DMS79 treated with DMSO at 0.1 percent for 48 hours (cell line): ENCODE measurements at regions not wholly inside any gene's neighbourhood (a gene's known extent, or its start where the extent isn't known, plus 50 kb on each side); places are given as distances from the start of the nearest gene placed in this dataset.

Experiments used
- DNase-seq: peaks from one replicate; lab custom pipeline; 2025; lab: John Stamatoyannopoulos, UW

DNA sequence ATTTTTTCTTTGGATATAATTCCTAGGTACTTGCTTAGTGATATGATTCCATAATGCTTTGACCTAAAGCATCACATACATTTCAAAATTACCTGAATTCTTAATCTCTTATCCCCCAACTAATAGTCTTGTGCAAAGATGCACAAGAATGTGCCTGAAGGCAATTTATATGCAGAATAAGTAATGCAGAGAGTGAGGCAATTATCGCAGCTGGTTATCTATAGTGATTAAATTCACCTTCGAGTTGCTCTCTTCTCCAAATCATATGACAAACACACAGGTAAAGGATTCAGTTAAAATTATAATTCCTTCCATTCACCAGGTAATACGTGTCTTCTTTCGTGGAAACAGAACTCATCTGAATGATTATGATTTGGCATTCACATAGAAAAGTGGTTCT, 717.3 kb downstream of the MRPL39 start:
- no peak for DNase-seq

DNA sequence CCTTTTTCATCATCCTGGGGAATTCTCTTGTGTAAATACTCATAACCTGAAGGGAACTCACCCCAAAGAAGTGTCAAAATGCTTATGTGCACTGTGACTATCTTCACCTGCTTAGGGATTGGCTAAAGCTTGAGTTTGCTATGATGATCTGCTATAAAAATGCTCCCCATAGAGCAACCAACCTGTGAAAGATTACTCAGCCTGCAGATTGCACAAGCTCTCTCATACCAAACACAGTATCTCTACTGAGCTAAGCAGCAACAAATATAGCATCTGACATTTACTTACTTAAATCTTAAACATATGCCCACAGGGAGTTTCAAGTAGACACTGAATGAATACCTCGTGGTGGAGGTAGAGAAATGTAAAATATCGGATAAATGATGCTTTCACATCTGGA, 725.8 kb downstream of the MRPL39 start:
- no peak for DNase-seq

DNA sequence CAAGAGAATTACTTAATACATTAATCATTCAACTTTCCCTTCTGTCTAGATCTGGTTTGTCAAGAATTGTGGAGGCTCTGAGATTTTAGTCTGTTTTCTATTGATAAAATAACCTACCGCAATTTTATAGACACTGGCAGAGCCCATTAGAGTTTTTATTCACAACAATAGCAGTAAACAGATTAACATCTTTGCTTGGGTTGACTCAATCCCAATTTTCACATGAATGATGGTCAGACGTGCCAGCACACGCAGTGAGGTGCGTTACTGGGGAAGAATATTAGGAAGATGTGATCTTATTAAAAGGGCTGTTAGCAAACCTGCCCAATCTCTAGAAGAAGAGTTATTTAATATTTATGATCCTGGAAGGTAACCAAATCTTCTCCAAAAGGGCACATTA, 736.6 kb downstream of the MRPL39 start:
- DNase-seq, result no peak

DNA sequence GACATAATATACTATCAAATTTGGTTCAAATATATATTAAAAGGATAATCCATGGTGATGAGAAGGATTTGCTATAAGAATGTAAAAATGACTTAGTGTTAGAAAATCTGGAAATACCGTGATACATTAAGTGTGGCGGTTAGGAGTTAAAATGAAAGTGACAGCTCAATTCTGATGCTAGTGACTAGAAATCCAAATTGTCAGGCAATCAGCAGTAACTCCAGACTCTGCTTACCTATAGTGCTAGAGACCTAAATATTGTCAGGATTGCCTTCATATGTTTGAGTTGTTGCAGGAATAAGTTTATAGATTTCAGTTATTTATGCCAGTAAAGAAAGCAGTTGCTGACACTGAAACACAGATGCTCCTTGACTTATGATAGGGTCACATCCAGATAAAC, 737.4 kb downstream of the MRPL39 start:
- no peak for DNase-seq

DNA sequence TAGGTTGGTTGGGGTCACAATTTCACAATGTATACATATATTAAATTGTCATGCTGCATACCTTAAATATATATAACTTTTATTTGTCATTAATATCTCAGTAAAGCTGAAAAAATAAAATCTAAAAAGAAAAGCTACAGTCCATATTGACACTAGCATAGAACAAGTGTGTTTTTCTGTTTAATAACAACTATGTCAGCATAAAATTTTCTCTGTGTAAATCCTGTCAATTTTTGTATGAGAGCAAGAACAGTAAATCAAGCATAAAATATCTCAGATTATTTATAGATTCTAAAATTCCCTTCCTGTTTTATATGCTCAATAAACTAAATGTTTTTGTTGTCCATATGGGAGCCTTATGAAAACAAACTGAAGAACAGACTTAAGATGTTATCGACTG, 739.2 kb downstream of the MRPL39 start:
- DNase-seq, result no peak

DNA sequence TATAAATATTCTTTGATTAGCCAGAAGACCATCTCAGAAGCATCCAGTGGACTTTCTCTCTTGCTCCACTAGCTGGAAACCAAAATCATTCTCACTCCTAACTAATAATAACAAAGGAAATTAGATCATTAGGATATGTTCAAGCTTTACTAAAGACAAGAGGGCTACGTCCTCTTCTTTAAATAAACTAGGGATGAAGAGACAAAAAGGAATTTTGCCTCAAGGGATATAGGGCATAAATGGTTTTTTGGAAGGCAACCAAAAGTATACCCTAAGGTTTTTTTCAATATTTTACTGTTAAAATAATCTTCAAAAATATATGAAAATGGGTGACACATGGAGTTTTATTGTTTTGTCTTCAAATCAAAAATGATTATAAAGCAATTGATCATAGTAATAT, 745.8 kb downstream of the MRPL39 start:
- no peak for DNase-seq

DNA sequence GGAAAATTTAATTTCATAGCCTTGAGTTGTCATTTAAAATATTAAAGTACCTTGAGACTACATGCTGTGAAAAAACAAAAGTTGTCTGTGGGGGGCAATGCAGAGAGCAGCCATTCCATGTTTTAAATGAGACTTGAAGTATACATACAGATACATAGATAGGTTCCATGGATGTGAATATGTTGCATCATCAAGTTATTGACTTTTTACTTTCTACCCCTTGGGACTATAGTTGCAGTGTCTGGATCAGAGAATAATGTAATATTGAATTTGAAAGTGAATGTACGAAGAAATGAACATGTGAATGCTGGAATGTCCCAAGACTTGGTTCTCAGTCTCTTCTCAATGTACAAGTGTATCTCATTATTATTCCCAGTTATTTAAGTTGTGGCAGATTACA, 751.0 kb downstream of the MRPL39 start:
- DNase-seq, result no peak

DNA sequence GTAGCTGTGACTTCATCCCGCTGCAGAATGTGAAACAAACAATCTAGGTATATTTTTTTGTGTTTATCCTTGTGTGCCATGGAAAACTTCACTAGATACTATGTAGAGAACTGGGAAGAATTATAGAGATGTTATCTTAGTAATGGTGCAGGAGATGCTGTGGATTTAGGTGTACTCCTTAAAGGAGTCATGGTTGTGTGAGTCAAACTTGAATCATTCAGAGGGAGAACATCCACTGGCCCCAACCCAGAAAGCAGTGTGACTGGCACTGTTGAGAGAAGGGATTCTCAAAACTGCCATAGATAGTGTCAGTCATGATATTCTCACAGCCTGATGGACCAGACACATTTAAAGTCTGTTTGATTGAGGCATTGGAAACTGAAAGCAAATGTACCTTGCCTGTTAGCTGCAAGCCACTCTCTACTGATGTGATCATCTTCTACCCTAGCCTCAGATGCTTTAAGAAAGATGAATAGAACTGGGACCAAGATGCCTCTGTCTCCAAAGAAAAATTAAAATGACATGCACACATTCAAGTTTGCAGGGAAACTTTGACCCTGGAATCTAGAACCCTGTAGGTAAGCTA, 754.6 kb downstream of the MRPL39 start:
- DNase-seq, result no peak

DNA sequence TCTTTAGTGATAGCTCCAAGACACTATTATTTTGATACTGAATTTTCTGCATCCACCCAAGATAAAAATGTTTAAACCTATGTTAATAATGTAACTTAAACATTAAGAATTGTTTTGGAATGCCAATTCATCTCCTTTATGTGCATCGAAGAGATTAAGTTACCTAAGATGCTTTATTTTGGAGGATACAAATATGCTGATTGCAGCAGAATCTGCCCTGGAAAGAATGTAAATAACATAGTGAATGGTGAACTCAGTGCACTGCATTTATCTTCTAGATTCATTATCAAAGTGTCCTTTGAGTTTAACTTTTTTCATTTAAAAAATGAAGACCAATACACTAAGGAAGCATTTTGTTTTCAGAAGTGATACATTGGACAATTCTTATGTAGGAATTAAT, 757.2 kb downstream of the MRPL39 start:
- no peak for DNase-seq

DNA sequence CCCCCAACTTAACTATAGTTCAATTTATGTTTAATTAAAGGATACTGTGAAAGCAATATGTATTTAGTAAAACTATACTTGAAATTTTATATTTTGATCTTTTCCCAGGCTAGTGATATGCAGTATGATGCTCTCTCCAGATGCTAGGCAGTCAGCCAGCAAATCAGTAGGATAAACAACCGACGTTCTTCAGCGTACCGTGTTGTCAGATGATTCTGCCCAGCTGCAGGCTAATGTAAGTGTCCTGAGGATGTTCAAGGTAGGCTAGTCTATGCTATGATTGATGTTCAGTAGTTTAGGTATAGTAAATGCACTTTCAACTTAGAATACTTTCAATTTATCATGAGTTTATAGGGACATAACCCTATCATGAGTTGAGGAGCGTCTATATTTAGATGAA, 762.6 kb downstream of the MRPL39 start:
- DNase-seq, result no peak

DNA sequence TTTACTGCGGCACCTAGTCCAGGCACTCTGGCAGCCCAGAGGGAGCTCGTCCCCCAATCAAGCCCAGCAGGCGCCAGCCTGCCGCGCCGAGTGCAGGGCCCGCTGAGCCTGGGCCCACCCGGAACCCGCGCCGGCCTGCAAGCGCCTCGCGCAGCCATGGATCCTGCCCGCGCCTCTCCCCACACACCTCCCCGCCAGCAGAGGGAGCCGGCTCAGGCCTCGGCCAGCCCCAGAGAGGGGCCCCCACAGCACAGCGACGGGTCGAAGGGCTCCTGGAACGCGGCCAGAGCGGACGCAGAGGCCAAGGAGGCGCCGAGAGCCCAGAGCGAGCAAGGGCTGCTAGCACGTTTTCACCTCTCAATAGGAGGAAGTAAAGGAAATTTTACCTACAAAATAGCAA, 767.0 kb downstream of the MRPL39 start:
- DNase-seq, result no peak

DNA sequence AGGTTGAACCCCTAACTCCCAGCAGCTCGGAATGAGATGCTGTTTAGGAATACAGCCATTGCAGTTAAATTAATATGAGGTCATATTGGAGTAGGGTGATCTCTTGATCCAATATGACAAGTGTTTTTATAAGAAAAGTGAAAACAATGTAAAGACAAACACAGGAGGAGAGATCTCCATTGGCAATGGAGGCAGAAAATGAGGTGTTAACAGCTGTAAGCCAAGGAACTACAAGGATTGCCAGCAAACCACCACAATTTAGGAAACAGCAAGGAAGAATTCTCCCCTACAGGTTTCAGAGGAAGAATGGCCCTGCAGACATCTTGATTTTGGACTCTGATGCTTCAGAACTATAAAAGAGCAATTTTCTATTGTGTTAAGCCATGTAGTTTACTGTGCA, 774.3 kb downstream of the MRPL39 start:
- no peak for DNase-seq

DNA sequence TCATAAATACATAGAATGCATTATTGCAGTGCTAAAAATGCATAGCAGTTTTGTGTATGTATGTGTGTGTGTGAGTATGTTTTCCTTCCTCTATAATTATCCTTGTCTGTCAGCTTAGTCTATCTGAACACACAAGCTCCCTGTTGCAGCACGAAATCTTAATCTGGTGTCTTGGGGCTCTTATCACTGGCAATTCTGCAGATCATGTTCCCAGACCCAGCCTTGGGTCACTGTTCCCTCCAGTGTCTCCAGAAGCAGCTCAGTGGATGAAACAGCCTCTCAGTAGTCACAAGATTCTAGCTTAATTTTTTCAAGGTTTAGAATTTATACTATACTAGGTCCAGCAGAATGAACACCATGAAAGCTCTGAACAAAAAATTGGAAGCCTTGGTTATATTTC, 777.9 kb downstream of the MRPL39 start:
- DNase-seq, result no peak

DNA sequence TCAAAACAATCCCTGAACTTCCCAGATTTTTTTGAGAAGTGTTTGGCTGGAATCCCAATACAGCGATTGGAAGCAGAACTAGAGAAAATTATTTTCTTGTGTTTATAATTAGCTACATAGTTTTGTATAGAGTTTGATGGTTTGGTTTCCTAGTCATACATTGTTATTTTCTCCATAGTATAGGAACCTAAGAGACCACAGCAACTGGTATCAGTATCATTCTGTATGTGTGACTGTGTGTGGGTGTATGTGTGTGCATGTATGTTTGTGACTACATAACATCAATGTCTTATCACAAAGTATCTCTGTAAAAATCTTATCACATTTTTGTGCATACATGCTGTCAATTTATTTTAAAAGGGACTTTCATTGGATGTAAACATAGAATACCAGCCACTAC, 780.5 kb downstream of the MRPL39 start:
- no peak for DNase-seq

DNA sequence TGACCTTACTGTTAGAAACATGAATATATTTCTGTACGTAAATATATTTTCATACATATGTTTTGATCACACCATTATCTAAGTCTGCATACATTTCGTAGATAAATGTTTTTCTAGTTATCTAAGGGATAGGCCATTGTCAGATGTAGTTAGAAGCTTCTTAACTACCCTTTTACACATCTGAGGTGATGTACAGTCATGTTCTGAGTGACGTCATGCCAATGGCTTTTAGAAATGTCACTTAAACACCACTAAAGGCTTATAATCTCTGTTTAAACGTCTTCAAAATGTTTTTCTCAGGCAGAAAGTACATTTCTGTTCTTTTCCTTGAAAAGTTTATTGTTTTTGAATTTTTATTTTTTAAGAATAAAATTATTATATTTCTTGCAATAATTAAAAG, 781.9 kb downstream of the MRPL39 start:
- no peak for DNase-seq

DNA sequence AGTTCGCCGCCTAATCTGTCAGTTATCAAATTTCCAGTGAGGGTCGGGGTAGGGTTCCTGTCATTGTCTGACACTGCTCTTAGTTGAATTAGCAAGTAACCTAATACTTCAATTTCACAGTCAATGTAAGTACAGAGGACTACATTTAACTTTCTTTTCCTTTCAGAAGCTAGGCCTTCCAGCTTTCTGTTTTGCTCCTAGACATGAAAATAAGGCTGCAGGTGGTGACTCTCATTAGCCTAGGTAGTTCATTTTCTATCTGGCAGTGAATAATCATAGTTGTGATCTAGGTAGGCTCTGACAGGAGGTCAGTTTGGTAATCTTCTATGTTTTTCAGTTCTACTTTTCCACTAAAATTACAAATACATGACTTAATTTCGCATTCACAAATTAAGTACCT, 783.1 kb downstream of the MRPL39 start:
- DNase-seq, result no peak

DNA sequence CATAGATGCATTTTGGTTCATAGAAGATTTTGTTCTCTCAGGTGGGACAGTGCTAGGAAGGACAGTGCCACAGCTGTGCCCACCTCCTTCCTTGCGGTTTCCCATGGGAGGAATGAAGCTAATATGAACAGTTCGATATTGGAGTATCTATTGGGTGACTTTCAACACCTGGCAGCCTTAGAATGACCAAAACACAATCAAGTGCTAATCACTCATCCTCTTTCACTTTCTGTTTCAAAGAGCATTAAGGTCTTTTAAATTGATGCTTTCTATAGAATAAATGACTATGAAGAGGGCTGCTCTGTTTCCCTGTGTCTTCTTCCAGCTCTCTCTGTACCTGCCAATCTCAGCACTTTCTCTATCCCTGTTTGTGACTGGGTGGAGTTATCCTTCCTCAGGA, 784.0 kb downstream of the MRPL39 start:
- DNase-seq, result no peak

DNA sequence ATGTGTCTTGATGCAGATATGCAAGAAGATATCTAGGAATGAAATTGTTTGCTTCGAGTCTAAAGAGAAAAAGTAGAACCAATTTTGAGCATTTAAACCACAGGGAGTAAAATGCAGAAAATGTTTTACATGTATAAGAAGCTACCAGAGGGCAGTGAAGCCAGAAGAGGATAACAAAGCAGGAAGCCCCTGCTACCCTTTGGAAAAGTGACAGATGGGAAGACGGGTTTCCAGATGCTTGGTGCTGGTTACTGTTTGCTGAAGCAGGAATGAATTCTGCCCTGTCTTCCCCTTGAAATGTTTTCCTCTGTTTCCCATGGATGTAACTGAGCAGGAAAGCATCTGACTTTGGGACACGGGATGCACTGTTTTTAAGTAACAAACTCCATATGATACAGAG, 822.2 kb downstream of the MRPL39 start:
- DNase-seq, result no peak

DNA sequence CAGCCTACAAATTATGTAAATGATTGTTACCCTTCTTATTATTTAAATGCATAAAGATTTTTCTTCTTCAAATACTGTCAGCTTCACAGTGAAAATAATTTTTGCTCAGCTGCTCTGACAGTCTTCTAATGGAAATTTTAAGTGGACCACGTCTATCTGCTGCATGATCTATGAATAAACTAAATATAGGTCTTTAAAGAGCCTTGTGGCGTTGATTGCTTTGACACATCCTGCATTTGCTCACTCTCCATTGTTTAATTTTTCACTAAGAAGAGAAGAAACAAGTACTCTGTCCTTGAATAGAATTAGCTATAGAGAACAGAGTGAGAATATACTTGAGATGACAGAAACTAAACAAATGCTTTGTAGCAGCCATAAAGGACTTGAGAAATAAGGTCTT, 826.1 kb downstream of the MRPL39 start:
- DNase-seq, result no peak

DNA sequence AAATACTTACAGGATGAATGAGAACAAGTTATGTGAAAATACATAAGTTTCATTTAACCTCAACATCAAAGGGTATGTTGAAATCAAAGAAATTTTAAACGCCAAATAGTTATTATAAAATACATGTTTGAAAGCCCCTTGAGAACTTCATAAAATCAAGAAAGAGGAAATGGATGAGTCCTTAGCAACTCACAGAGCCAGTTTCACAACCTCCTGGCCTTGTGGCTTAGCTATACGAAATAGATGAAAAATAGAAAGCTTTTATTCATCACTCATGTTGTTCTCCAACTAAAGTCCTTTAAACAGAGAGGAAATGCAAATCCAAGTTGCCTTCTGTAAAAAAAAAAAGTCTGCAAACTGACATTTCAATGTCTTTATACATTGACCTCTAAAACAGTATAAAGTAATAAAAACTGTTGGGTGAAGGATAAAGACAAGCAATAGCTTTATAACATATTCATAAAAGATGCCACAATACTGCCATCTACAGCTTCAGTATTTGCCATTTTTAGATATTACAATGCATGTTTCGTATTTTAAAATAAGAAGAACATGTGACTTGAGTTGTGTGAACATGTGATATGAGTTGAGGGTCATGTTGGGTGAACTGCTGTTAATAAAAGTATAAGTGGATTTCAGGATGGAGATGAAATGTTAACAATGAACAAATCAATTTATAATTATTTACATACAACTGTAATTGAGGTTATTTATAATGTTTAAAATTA, 847.8 kb downstream of the MRPL39 start:
- DNase-seq, result no peak

DNA sequence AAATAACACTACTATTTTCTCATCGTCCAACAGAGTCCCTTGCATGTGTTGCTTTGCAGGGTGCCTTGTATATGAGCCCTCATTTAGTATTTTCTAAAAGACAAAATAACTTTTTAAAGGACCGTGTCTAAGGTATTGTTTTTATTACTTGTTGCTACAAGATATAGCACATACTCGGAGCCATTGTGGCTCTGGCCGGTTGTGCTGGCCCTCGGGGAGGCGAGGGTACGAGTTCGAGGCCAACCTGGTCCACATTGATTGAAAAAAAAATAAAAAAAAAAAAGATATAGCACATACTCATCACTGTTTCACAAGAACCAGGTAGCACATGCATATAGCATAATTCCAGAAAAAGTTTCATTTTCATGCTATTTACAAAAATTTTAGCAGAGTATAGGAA, 869.2 kb downstream of the MRPL39 start:
- DNase-seq, result no peak

DNA sequence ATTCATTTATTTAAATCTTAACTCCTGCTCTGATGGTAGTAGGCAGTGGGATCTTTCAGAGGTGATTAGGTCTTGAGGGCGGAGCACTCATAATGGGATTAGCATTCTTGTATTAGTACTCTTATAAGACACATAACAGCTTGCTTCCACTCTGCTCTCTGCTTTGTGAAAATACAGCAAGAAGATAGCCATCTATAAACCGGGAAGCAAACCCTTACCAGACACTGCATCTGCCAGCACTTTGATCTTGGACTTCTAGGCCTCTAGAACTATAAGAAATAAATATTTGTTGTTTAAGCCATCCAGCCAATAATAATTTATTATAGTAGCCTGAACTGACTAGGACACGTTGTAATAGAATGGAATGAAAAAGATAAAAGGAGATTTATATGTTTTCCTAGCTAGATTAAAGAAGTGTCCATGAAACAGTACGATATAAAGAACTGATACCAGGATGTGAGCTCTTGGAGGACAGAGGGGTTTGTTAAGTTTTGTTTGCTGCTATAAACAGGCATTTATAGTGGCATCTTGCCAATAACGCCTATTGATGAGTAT, 869.9 kb downstream of the MRPL39 start:
- DNase-seq, result no peak

DNA sequence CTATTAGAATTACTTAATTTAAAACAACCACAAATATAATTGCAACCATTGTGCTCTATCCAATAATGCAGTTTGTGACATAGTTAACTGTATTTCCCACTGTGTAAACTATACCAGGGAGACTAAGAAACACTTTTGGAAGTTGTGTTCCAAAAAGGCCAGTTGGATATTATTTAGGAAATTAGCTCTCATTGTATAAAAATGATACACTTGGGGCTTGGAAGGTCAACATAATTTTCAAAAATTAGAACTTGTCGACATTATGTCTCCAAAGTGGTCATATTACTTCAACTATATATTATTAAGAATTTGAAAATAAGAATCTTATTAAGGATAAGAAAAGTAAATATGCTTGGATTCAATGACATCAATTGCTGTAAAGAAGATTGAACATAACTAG, 876.6 kb downstream of the MRPL39 start:
- DNase-seq, result no peak

DNA sequence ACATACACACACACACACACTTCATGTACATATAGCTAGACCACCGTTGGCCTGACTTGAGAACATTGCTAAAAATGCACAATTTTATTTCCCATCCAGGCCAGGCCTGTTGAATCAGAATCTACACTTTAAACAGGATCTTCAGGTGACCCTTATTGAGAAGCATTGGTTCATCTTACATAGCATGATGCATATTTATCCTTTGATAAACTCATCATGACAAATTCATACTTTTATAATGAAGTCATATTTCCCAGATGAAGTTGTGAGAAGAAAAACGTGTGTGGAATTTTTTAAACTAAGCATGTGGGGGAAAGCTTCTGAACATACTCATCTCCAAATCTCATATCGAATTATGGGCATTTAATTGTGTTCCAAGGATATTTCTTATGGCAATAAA, 877.7 kb downstream of the MRPL39 start:
- no peak for DNase-seq
